H1 (cell line): ENCODE measurements at regions not wholly inside any gene's neighbourhood (a gene's known extent, or its start where the extent isn't known, plus 50 kb on each side); places are given as distances from the start of the nearest gene placed in this dataset.
A peak's percentile ranks its signal among the peaks of the same experiment; 100 is the strongest.

Experiments
- CTCF ChIA-PET: fragments of 300-600 bp; sonication (Branson Sonifier 250); formaldehyde crosslinking; loops from one replicate; lab custom pipeline; 2021; ENCODE audit not compliant: partially characterized antibody; lab: Charles Lee
- POLR2A ChIA-PET: fragments of 300-600 bp; sonication (Branson Sonifier 250); formaldehyde crosslinking; loops from one replicate; lab custom pipeline; 2021; ENCODE audit warnings: inconsistent platforms; ENCODE audit not compliant: partially characterized antibody; lab: Charles Lee
- DNase-seq, 2 experiments: peaks; one replicate each; pipeline versions ENCODE4 v3.0.0 to v3.0.0-alpha.2; 2010 to 2022; ENCODE audit warnings: low spot score in 2 of 2, low read depth in 1 of 2, mixed read lengths in 1 of 2
- FAIRE-seq: peaks from 2 replicates; lab custom pipeline; 2011; peaks lifted over from hg19 to GRCh38; lab: Jason Lieb, UNC
- H2AFZ ChIP-seq: 2 replicates; pipeline ENCODE4 v1.8.1; 2012; ENCODE audit warnings: low read length, inconsistent platforms
- H2AK5ac ChIP-seq: 2 replicates; pipeline ENCODE4 v1.6.1; 2013; ENCODE audit warnings: low read depth, low read length
- H2BK120ac ChIP-seq: replicated peaks from 2 replicates; pipeline ENCODE3; 2013; ENCODE audit warnings: low read depth, low read length, inconsistent platforms
- H2BK12ac ChIP-seq: 2 replicates; pipeline ENCODE4 v1.6.1; 2013; ENCODE audit warnings: low read depth, low read length
- H2BK15ac ChIP-seq: 2 replicates; pipeline ENCODE4 v1.6.1; 2013; ENCODE audit warnings: low read length
- H2BK20ac ChIP-seq: 2 replicates; pipeline ENCODE4 v1.6.1; 2013; ENCODE audit warnings: low read length
- H2BK5ac ChIP-seq: 2 replicates; pipeline ENCODE4 v1.6.1; 2013; ENCODE audit warnings: low read depth, low read length
- H3K14ac ChIP-seq: 2 replicates; pipeline ENCODE4 v1.6.1; 2013; ENCODE audit warnings: inconsistent platforms; ENCODE audit not compliant: insufficient read length
- H3K18ac ChIP-seq: 2 replicates; pipeline ENCODE4 v1.6.1; 2013; ENCODE audit warnings: low read length; ENCODE audit errors: extremely low read depth
- H3K23ac ChIP-seq: 2 replicates; pipeline ENCODE4 v1.6.1; 2013; ENCODE audit warnings: inconsistent platforms; ENCODE audit not compliant: insufficient read length
- H3K23me2 ChIP-seq: 2 replicates; pipeline ENCODE4 v1.6.1; 2013; ENCODE audit warnings: low read depth, low read length
- H3K27ac ChIP-seq: 2 replicates; pipeline ENCODE4 v1.6.1; 2011; ENCODE audit warnings: low read depth, low read length, inconsistent platforms
- H3K27me3 ChIP-seq, 4 experiments: replicated peaks in 1 of 4; 1 replicate in 1 of 4; 2 replicates in 3 of 4; pipeline versions ENCODE4 v1.6.1 to v1.8.1; 2011 to 2013; ENCODE audit warnings: low read length in 3 of 4, mild to moderate bottlenecking in 3 of 4, inconsistent platforms in 2 of 4, mixed read lengths in 2 of 4, moderate library complexity in 1 of 4; ENCODE audit not compliant: control insufficient read depth in 3 of 4, insufficient read depth in 3 of 4; ENCODE audit errors: extremely low read depth in 1 of 4
- H3K36me3 ChIP-seq, 4 experiments: 2 replicates each; pipeline versions ENCODE4 v1.6.1 to v1.8.1; 2011 to 2013; ENCODE audit warnings: mild to moderate bottlenecking in 4 of 4, low read length in 3 of 4, moderate library complexity in 2 of 4, control low read depth in 1 of 4, inconsistent platforms in 1 of 4; ENCODE audit not compliant: insufficient read depth in 4 of 4, control insufficient read depth in 2 of 4
- H3K4ac ChIP-seq: replicated peaks from 2 replicates; pipeline ENCODE3; 2013; ENCODE audit warnings: low read length, low read depth, mixed read lengths, inconsistent platforms; ENCODE audit not compliant: insufficient read length
- H3K4me1 ChIP-seq, 4 experiments: replicated peaks in 1 of 4; 1 replicate in 1 of 4; 2 replicates in 3 of 4; pipeline versions ENCODE4 v1.6.1 to v1.8.1; 2011 to 2013; ENCODE audit warnings: low read length in 3 of 4, inconsistent platforms in 2 of 4, mixed read lengths in 1 of 4; ENCODE audit not compliant: insufficient read depth in 4 of 4, control insufficient read depth in 3 of 4
- H3K4me2 ChIP-seq, 2 experiments: 2 replicates each; pipeline versions ENCODE4 v1.6.1 to v1.8.1; 2011 to 2013; ENCODE audit warnings: low read depth in 2 of 2, low read length in 2 of 2, control low read depth in 1 of 2, inconsistent platforms in 1 of 2, mild to moderate bottlenecking in 1 of 2; ENCODE audit not compliant: insufficient read depth in 1 of 2
- H3K4me3 ChIP-seq, 4 experiments: fragments of 200-600, 300-600 bp in 1 of 4; sonication (generic), shearing (Covaris generic), sonication (Bioruptor Twin) in 1 of 4; 2 replicates each; pipeline versions ENCODE4 v1.5.1 to v1.8.1; 2011 to 2016; ENCODE audit warnings: low read length in 4 of 4, low read depth in 3 of 4, control low read depth in 2 of 4, inconsistent platforms in 2 of 4, mild to moderate bottlenecking in 2 of 4, mixed read lengths in 1 of 4, moderate library complexity in 1 of 4; ENCODE audit not compliant: insufficient read depth in 2 of 4; ENCODE audit errors: extremely low read depth in 1 of 4
- H3K56ac ChIP-seq: replicated peaks from 2 replicates; pipeline ENCODE3; 2013; ENCODE audit warnings: low read depth, mild to moderate bottlenecking, mixed read lengths, low read length, inconsistent platforms; ENCODE audit not compliant: insufficient read length
- H3K79me1 ChIP-seq: 2 replicates; pipeline ENCODE4 v1.6.1; 2013; ENCODE audit warnings: low read depth, low read length, control low read depth
- H3K79me2 ChIP-seq, 2 experiments: 2 replicates each; pipeline versions ENCODE4 v1.6.1 to v1.8.1; 2012 to 2013; ENCODE audit warnings: low read length in 2 of 2, mild to moderate bottlenecking in 2 of 2, inconsistent platforms in 1 of 2; ENCODE audit not compliant: insufficient read depth in 2 of 2, control insufficient read depth in 1 of 2
- H3K9ac ChIP-seq, 4 experiments: replicated peaks in 1 of 4; 1 replicate in 1 of 4; 2 replicates in 3 of 4; pipeline versions ENCODE4 v1.6.1 to v1.8.1; 2011 to 2013; ENCODE audit warnings: low read depth in 3 of 4, low read length in 3 of 4, control low read depth in 2 of 4, mild to moderate bottlenecking in 2 of 4, moderate library complexity in 2 of 4, inconsistent platforms in 1 of 4; ENCODE audit errors: extremely low read depth in 1 of 4
- H3K9me3 ChIP-seq, 2 experiments: 2 replicates each; pipeline versions ENCODE4 v1.6.1 to v1.8.1; 2012 to 2013; ENCODE audit warnings: mild to moderate bottlenecking in 2 of 2, moderate library complexity in 2 of 2, control low read depth in 1 of 2, inconsistent platforms in 1 of 2, low read depth in 1 of 2, low read length in 1 of 2, mixed read lengths in 1 of 2; ENCODE audit not compliant: insufficient read depth in 2 of 2
- H4K20me1 ChIP-seq, 2 experiments: replicated peaks in 1 of 2; 2 replicates each; pipeline versions ENCODE3 to v1.8.1; 2011 to 2013; ENCODE audit warnings: inconsistent platforms in 2 of 2, low read length in 2 of 2, mild to moderate bottlenecking in 1 of 2; ENCODE audit not compliant: insufficient read depth in 2 of 2, control insufficient read depth in 1 of 2
- H4K5ac ChIP-seq: 2 replicates; pipeline ENCODE4 v1.6.1; 2013; ENCODE audit warnings: low read length, low read depth, mixed read lengths, inconsistent platforms; ENCODE audit not compliant: insufficient read length
- H4K8ac ChIP-seq: 2 replicates; pipeline ENCODE4 v1.8.0; 2013; ENCODE audit warnings: mild to moderate bottlenecking, moderate library complexity, low read length, inconsistent platforms; ENCODE audit not compliant: insufficient read depth; ENCODE audit errors: extremely low read depth
- H4K91ac ChIP-seq: replicated peaks from 2 replicates; pipeline ENCODE3; 2013; ENCODE audit warnings: low read length, mixed read lengths, inconsistent platforms; ENCODE audit not compliant: insufficient read length
- ASH2L ChIP-seq: fragments of 200-600, 300-600 bp; sonication (generic); IDR thresholded peaks from one replicate; pipeline ENCODE4 v1.7.1; 2017; ENCODE audit warnings: low read length
- JUN ChIP-seq: IDR thresholded peaks from 2 replicates; pipeline ENCODE4 v1.6.1; 2011; ENCODE audit warnings: low read depth, mild to moderate bottlenecking, improper control_type of control experiment, low read length
- JUND ChIP-seq: IDR thresholded peaks from 2 replicates; pipeline ENCODE4 v1.6.1; 2011; ENCODE audit warnings: mild to moderate bottlenecking, improper control_type of control experiment, low read length
- KDM4A ChIP-seq: IDR thresholded peaks from one replicate; pipeline ENCODE4 v1.7.1; 2012; ENCODE audit warnings: low read depth, mild to moderate bottlenecking, moderate library complexity, low read length, inconsistent platforms; ENCODE audit not compliant: severe bottlenecking
- PHF8 ChIP-seq: fragments of 200-600 bp; sonication (generic); conservative IDR thresholded peaks from 2 replicates; pipeline ENCODE4 v1.7.1; 2012; ENCODE audit warnings: low read depth, mild to moderate bottlenecking, inconsistent platforms, low read length, moderate library complexity
- POLR2AphosphoS5 ChIP-seq: IDR thresholded peaks from 2 replicates; pipeline ENCODE4 v1.6.1; 2011; ENCODE audit warnings: low read depth, low read length
- RBBP5 ChIP-seq: IDR thresholded peaks from 2 replicates; pipeline ENCODE4 v1.7.1; 2012; ENCODE audit warnings: low read depth, mild to moderate bottlenecking, inconsistent platforms, low read length, moderate library complexity, borderline replicate concordance
- SIN3A ChIP-seq, 2 experiments: IDR thresholded peaks in 1 of 2; conservative IDR thresholded peaks in 1 of 2; 2 replicates each; pipeline ENCODE4 v1.6.1; 2011 to 2012; ENCODE audit warnings: low read length in 2 of 2, improper control_type of control experiment in 1 of 2, low read depth in 1 of 2, mild to moderate bottlenecking in 1 of 2
- SP1 ChIP-seq: IDR thresholded peaks from 2 replicates; pipeline ENCODE4 v1.6.1; 2011; ENCODE audit warnings: low read depth, low read length
- TAF7 ChIP-seq: optimal IDR thresholded peaks from 2 replicates; pipeline ENCODE3; 2011; ENCODE audit warnings: low read depth, mild to moderate bottlenecking, inconsistent platforms, low read length, moderate library complexity, borderline replicate concordance
- YY1 ChIP-seq: IDR thresholded peaks from 2 replicates; pipeline ENCODE4 v1.6.1; 2011; ENCODE audit warnings: low read depth, mild to moderate bottlenecking, low read length
- WGBS, 2 experiments: shearing (Covaris generic) in 1 of 2; methylation state at CpG; one replicate each; pipeline versions ENCODE4 v1.1.6 to v1.1.7; 2013 to 2015; ENCODE audit warnings: low lambda C conversion rate in 2 of 2, mixed read lengths in 2 of 2, inconsistent platforms in 1 of 2, low coverage in 1 of 2, missing lambda C conversion rate in 1 of 2; ENCODE audit not compliant: insufficient replicate concordance in 2 of 2, insufficient coverage in 1 of 2, insufficient read length in 1 of 2; ENCODE audit errors: extremely low coverage in 1 of 2, missing lambda C conversion rate in 1 of 2; 5-methylcytosine and 5-hydroxymethylcytosine counted together
- TF ChIP-seq, protein P1 (sequence below): IDR thresholded peaks from 2 replicates; pipeline ENCODE4 v1.6.1; 2012; ENCODE audit warnings: inconsistent platforms

DNA sequence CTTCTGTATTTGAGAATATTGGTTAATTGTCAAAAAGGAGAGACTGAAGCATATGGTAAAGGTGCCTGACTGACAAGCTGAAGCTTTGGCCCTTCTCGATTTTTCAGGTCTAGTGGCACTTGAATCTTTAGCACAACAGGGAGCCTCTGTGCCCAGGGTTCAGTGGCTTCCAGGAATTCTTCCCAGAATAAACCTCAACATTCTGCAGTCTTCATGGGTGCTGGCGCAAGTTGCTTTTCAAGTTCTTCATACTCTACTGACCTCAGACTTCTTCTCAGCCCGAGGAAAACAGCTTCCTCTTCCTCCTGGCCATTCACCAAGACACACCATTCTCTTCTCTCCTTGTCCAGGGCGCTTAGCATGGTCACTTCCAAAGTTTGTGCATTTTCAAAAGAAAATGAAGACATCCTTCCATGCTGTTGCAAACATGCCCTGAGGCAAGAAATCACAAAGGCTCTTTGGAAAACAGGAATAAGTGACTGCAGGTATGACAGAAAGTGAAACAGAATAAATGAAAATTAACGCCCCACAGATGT, 89.9 kb downstream of the MGST1 start:
- 0 out of 7 replicates have a peak, but pooled peaks cover 0 to 2% (median 0%) of the 10 kb centered on the region in 4 experiments for H3K4me1 ChIP-seq
- no peaks in the 10 kb centered on the region for H4K20me1 ChIP-seq
- H3K18ac ChIP-seq: no peak overlapping the region
- ChIA-PET CTCF (no interaction called here), POLR2A (no interaction called here)
- H2BK12ac ChIP-seq: no peak overlapping the region
- H3K9ac ChIP-seq: no peak overlapping the region
- H3K14ac ChIP-seq: no peak overlapping the region
- no peak overlapping the region for H3K56ac ChIP-seq
- H4K91ac ChIP-seq: no peak overlapping the region
- DNase-seq (no peak), FAIRE-seq (peak; percentile 7)
- no peak overlapping the region for H2AFZ ChIP-seq
- no peak overlapping the region for H3K27ac ChIP-seq
- no peak overlapping the region for H2BK120ac ChIP-seq
- 73% methylated on average over 5 of the region's 5 CpGs; no CpG with 5 or more reads in 1 of the 2 experiments for WGBS, 2 experiments
- H3K27me3 ChIP-seq: no peaks in the 10 kb centered on the region
- no peak overlapping the region for H2AK5ac ChIP-seq
- H3K4ac ChIP-seq: no peak overlapping the region
- no peaks in the 10 kb centered on the region for H3K79me2 ChIP-seq
- H3K9me3 ChIP-seq: no peaks in the 10 kb centered on the region; a peak in 1 of 4 replicates
- H3K79me1 ChIP-seq: no peaks in the 10 kb centered on the region
- no peak overlapping the region for H4K5ac ChIP-seq
- no peak for TF ChIP-seq TAF7
- TF ChIP-seq RBBP5: no peak
- no peak for TF ChIP-seq KDM4A
- TF ChIP-seq PHF8: no peak
- TF ChIP-seq, protein P1, sequence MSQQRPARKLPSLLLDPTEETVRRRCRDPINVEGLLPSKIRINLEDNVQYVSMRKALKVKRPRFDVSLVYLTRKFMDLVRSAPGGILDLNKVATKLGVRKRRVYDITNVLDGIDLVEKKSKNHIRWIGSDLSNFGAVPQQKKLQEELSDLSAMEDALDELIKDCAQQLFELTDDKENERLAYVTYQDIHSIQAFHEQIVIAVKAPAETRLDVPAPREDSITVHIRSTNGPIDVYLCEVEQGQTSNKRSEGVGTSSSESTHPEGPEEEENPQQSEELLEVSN: no peak
- no peak for TF ChIP-seq ASH2L
- no peak for TF ChIP-seq YY1
- no peak for TF ChIP-seq JUN
- TF ChIP-seq JUND: no peak
- no peak for TF ChIP-seq SIN3A (conservative IDR thresholded peaks at IDR 0.05 in 1 of 2, IDR thresholded peaks at IDR 0.05 in 1 of 2; ENCODE audit: low read depth in 1 of 2, low read length in 2 of 2)
- TF ChIP-seq SP1: no peak
- no peak for TF ChIP-seq POLR2AphosphoS5
- H2BK20ac ChIP-seq: no peak overlapping the region
- no peak overlapping the region for H4K8ac ChIP-seq
- H3K23ac ChIP-seq: no peak overlapping the region
- no peak overlapping the region for H3K4me3 ChIP-seq
- no peaks in the 10 kb centered on the region for H3K36me3 ChIP-seq
- no peak overlapping the region for H3K4me2 ChIP-seq
- H3K23me2 ChIP-seq: no peaks in the 10 kb centered on the region; the same call in 1 of the 2 replicates
- H2BK15ac ChIP-seq: no peak overlapping the region
- no peak overlapping the region for H2BK5ac ChIP-seq
